Muscle of leg (tissue), 3 donors: ENCODE measurements at regions not wholly inside any gene's neighbourhood (a gene's known extent, or its start where the extent isn't known, plus 50 kb on each side); places are given as distances from the start of the nearest gene placed in this dataset.

Experiments
- DNase-seq: peaks from one replicate; pipeline ENCODE4 v3.0.0; 2013
- H3K27ac ChIP-seq: one replicate; pipeline ENCODE4 v1.5.1; 2013; ENCODE audit warnings: mild to moderate bottlenecking, low read length, control low read depth
- H3K27me3 ChIP-seq: one replicate; pipeline ENCODE4 v1.6.1; 2013; ENCODE audit warnings: low read length; ENCODE audit not compliant: control insufficient read depth, insufficient read depth
- H3K36me3 ChIP-seq: one replicate; pipeline ENCODE4 v1.6.1; 2013; ENCODE audit warnings: low read length; ENCODE audit not compliant: control insufficient read depth, insufficient read depth
- H3K4me1 ChIP-seq: one replicate; pipeline ENCODE4 v1.6.1; 2013; ENCODE audit warnings: low read length; ENCODE audit not compliant: control insufficient read depth, insufficient read depth
- H3K4me3 ChIP-seq: one replicate; pipeline ENCODE4 v1.5.1; 2013; ENCODE audit warnings: low read length, control low read depth
- H3K9me3 ChIP-seq: replicated peaks from 2 replicates; pipeline ENCODE4 v1.6.1; 2013; ENCODE audit warnings: low read depth, low read length; ENCODE audit not compliant: control insufficient read depth
- WGBS: methylation state at CpG from one replicate; pipeline ENCODE4 v1.1.5; 2013; ENCODE audit warnings: missing lambda C conversion rate; ENCODE audit not compliant: insufficient coverage; 5-methylcytosine and 5-hydroxymethylcytosine counted together

GRCh38 chr13:34247596-34247995 lies 429.6 kb downstream of the RFC3 start:
- Histone ChIP-seq H3K9me3 (no peaks in the 10 kb centered on the region), H3K27me3 (no peaks in the 10 kb centered on the region), H3K36me3 (no peaks in the 10 kb centered on the region), H3K27ac (no peak overlapping the region), H3K4me1 (no peaks in the 10 kb centered on the region), H3K4me3 (no peak overlapping the region)
- DNase-seq = no peak
- WGBS = no CpG with 5 or more reads among the region's 1 CpG

- Histone ChIP-seq H3K4me1 (no peaks in the 10 kb centered on the region), H3K36me3 (no peaks in the 10 kb centered on the region), H3K27ac (no peak overlapping the region), H3K27me3 (no peaks in the 10 kb centered on the region), H3K4me3 (no peak overlapping the region), H3K9me3 (peaks cover 3% of the 10 kb centered on the region)
- 40% methylated on average over 1 of the region's 3 CpGs for WGBS
- no peak for DNase-seq
Measured at GRCh38 chr13:34249546-34250039, 431.6 kb downstream of the RFC3 start.

- no peaks in the 10 kb centered on the region for H3K36me3 ChIP-seq
- no peaks in the 10 kb centered on the region for H3K4me1 ChIP-seq
- no CpG with 5 or more reads among the region's 3 CpGs for WGBS
- H3K9me3 ChIP-seq = peaks cover 4% of the 10 kb centered on the region
- H3K27me3 ChIP-seq = no peaks in the 10 kb centered on the region
- DNase-seq = no peak
- no peak overlapping the region for H3K4me3 ChIP-seq
- H3K27ac ChIP-seq = no peak overlapping the region
Measured at GRCh38 chr13:34250151-34250670, 432.3 kb downstream of the RFC3 start.

GRCh38 chr13:34254366-34254765 lies 436.4 kb downstream of the RFC3 start:
- Histone ChIP-seq H3K27ac (no peak overlapping the region), H3K4me3 (no peak overlapping the region), H3K4me1 (no peaks in the 10 kb centered on the region), H3K36me3 (no peaks in the 10 kb centered on the region), H3K9me3 (peaks cover 4% of the 10 kb centered on the region), H3K27me3 (no peaks in the 10 kb centered on the region)
- DNase-seq = no peak

- no peak for DNase-seq
- Histone ChIP-seq H3K9me3 (peaks cover 4% of the 10 kb centered on the region), H3K36me3 (no peaks in the 10 kb centered on the region), H3K27me3 (no peaks in the 10 kb centered on the region), H3K4me1 (no peaks in the 10 kb centered on the region), H3K27ac (no peak overlapping the region), H3K4me3 (no peak overlapping the region)
- no CpG with 5 or more reads among the region's 3 CpGs for WGBS
Measured at GRCh38 chr13:34255711-34256110, 437.8 kb downstream of the RFC3 start.

- H3K27me3 ChIP-seq = no peaks in the 10 kb centered on the region
- peak; percentile 13 for DNase-seq
- no peaks in the 10 kb centered on the region for H3K4me1 ChIP-seq
- H3K9me3 ChIP-seq = peaks cover 4% of the 10 kb centered on the region
- H3K27ac ChIP-seq = no peak overlapping the region
- WGBS = no CpG with 5 or more reads among the region's 2 CpGs
- H3K36me3 ChIP-seq = no peaks in the 10 kb centered on the region
- no peak overlapping the region for H3K4me3 ChIP-seq
Measured at GRCh38 chr13:34256236-34256635, 438.3 kb downstream of the RFC3 start.

GRCh38 chr13:34257966-34258365 lies 440.0 kb downstream of the RFC3 start:
- Histone ChIP-seq H3K4me1 (no peaks in the 10 kb centered on the region), H3K4me3 (no peak overlapping the region), H3K9me3 (peaks cover 4% of the 10 kb centered on the region), H3K27ac (no peak overlapping the region), H3K27me3 (no peaks in the 10 kb centered on the region), H3K36me3 (no peaks in the 10 kb centered on the region)
- DNase-seq = peak; percentile 80
- no CpG with 5 or more reads among the region's 4 CpGs for WGBS

- Histone ChIP-seq H3K36me3 (no peaks in the 10 kb centered on the region), H3K4me1 (no peaks in the 10 kb centered on the region), H3K27ac (no peak overlapping the region), H3K27me3 (no peaks in the 10 kb centered on the region), H3K9me3 (peaks cover 4% of the 10 kb centered on the region), H3K4me3 (no peak overlapping the region)
- DNase-seq = no peak
- 50% methylated on average over 1 of the region's 4 CpGs for WGBS
Measured at GRCh38 chr13:34258646-34259386, 440.9 kb downstream of the RFC3 start.

GRCh38 chr13:34263681-34264080 lies 445.7 kb downstream of the RFC3 start:
- no peaks in the 10 kb centered on the region for H3K4me1 ChIP-seq
- no peaks in the 10 kb centered on the region for H3K9me3 ChIP-seq
- no peak overlapping the region for H3K4me3 ChIP-seq
- no peaks in the 10 kb centered on the region for H3K36me3 ChIP-seq
- WGBS = 75% methylated on average over 3 of the region's 4 CpGs
- no peaks in the 10 kb centered on the region for H3K27me3 ChIP-seq
- no peak overlapping the region for H3K27ac ChIP-seq
- no peak for DNase-seq

- no peaks in the 10 kb centered on the region for H3K9me3 ChIP-seq
- H3K27ac ChIP-seq = no peak overlapping the region
- H3K36me3 ChIP-seq = no peaks in the 10 kb centered on the region
- no peak overlapping the region for H3K4me3 ChIP-seq
- H3K4me1 ChIP-seq = no peaks in the 10 kb centered on the region
- H3K27me3 ChIP-seq = no peaks in the 10 kb centered on the region
- DNase-seq = no peak
- WGBS = no CpG with 5 or more reads among the region's 3 CpGs
Measured at GRCh38 chr13:34265046-34265679, 447.2 kb downstream of the RFC3 start.
